H9 (cell line): ENCODE measurements at regions not wholly inside any gene's neighbourhood (a gene's known extent, or its start where the extent isn't known, plus 50 kb on each side); places are given as distances from the start of the nearest gene placed in this dataset.

Experiments used
- DNase-seq: peaks from one replicate; pipeline ENCODE4 v3.0.0-alpha.2; 2017
- H2AFZ ChIP-seq: one replicate; pipeline ENCODE4 v1.6.1; 2013; ENCODE audit warnings: mild to moderate bottlenecking, low read length, control low read depth, moderate library complexity
- H2AK5ac ChIP-seq: 2 replicates; pipeline ENCODE4 v1.6.1; 2013; ENCODE audit warnings: low read length, control low read depth, mixed read lengths; ENCODE audit not compliant: insufficient read length
- H2BK120ac ChIP-seq: one replicate; pipeline ENCODE4 v1.6.1; 2013; ENCODE audit warnings: low read depth, mild to moderate bottlenecking, low read length, control low read depth, inconsistent platforms; ENCODE audit not compliant: poor library complexity, severe bottlenecking
- H2BK12ac ChIP-seq: 2 replicates; pipeline ENCODE4 v1.6.1; 2013; ENCODE audit warnings: low read length, control low read depth, mixed read lengths, low read depth; ENCODE audit not compliant: insufficient read length
- H2BK15ac ChIP-seq: 2 replicates; pipeline ENCODE4 v1.6.1; 2013; ENCODE audit warnings: low read depth, low read length, control low read depth
- H2BK20ac ChIP-seq: one replicate; pipeline ENCODE4 v1.6.1; 2013; ENCODE audit warnings: low read depth, mild to moderate bottlenecking, low read length, control low read depth, inconsistent platforms; ENCODE audit not compliant: poor library complexity, severe bottlenecking
- H2BK5ac ChIP-seq: 2 replicates; pipeline ENCODE4 v1.6.1; 2013; ENCODE audit warnings: low read length, control low read depth, mixed read lengths; ENCODE audit not compliant: insufficient read length
- H3K14ac ChIP-seq: 2 replicates; pipeline ENCODE4 v1.6.1; 2013; ENCODE audit warnings: low read length, control low read depth; ENCODE audit not compliant: insufficient read depth
- H3K18ac ChIP-seq: 2 replicates; pipeline ENCODE4 v1.6.1; 2013; ENCODE audit warnings: low read depth, mild to moderate bottlenecking, mixed read lengths, low read length, control low read depth; ENCODE audit not compliant: insufficient read length
- H3K23ac ChIP-seq: 2 replicates; pipeline ENCODE4 v1.6.1; 2013; ENCODE audit warnings: low read length, control low read depth, mixed read lengths, low read depth; ENCODE audit not compliant: insufficient read length
- H3K23me2 ChIP-seq: 2 replicates; pipeline ENCODE4 v1.6.1; 2013; ENCODE audit warnings: low read depth, mild to moderate bottlenecking, mixed read lengths, low read length, control low read depth; ENCODE audit not compliant: insufficient read length, poor library complexity, severe bottlenecking
- H3K27ac ChIP-seq: 2 replicates; pipeline ENCODE4 v1.5.1; 2013; ENCODE audit warnings: low read length, control low read depth, mixed read lengths, low read depth; ENCODE audit not compliant: insufficient read length
- H3K27me3 ChIP-seq: 2 replicates; pipeline ENCODE4 v1.6.1; 2013; ENCODE audit warnings: low read length, control low read depth, inconsistent platforms; ENCODE audit not compliant: insufficient read depth
- H3K4ac ChIP-seq: 2 replicates; pipeline ENCODE4 v1.6.1; 2013; ENCODE audit warnings: low read depth, mild to moderate bottlenecking, control low read depth, inconsistent platforms, low read length, moderate library complexity
- H3K4me1 ChIP-seq: 2 replicates; pipeline ENCODE4 v1.6.1; 2013; ENCODE audit warnings: low read length, control low read depth, inconsistent platforms; ENCODE audit not compliant: insufficient read depth
- H3K4me2 ChIP-seq: 2 replicates; pipeline ENCODE4 v1.6.1; 2013; ENCODE audit warnings: low read length, control low read depth, mixed read lengths; ENCODE audit not compliant: insufficient read length, insufficient read depth
- H3K56ac ChIP-seq: 2 replicates; pipeline ENCODE4 v1.6.1; 2013; ENCODE audit warnings: low read depth, mild to moderate bottlenecking, mixed read lengths, low read length, control low read depth; ENCODE audit not compliant: insufficient read length
- H3K79me1 ChIP-seq: 2 replicates; pipeline ENCODE4 v1.6.1; 2013; ENCODE audit warnings: low read depth, mild to moderate bottlenecking, moderate library complexity, low read length, control low read depth, inconsistent platforms; ENCODE audit not compliant: insufficient read depth, poor library complexity, severe bottlenecking
- H3K79me2 ChIP-seq: 2 replicates; pipeline ENCODE4 v1.6.1; 2013; ENCODE audit warnings: low read length, control low read depth, inconsistent platforms; ENCODE audit not compliant: insufficient read depth
- H3K9ac ChIP-seq: 2 replicates; pipeline ENCODE4 v1.6.1; 2013; ENCODE audit warnings: low read length, control low read depth, mixed read lengths; ENCODE audit not compliant: insufficient read length; ENCODE audit errors: extremely low read depth
- H3K9me3 ChIP-seq: one replicate; pipeline ENCODE4 v1.6.1; 2013; ENCODE audit warnings: low read depth, low read length, inconsistent platforms; ENCODE audit not compliant: control insufficient read depth
- H3T11ph ChIP-seq: one replicate; pipeline ENCODE4 v1.6.1; 2013; ENCODE audit warnings: mild to moderate bottlenecking, low read length, control low read depth, inconsistent platforms
- H4K20me1 ChIP-seq: one replicate; pipeline ENCODE4 v1.6.1; 2013; ENCODE audit not compliant: control insufficient read depth, insufficient read length, insufficient read depth
- H4K5ac ChIP-seq: 2 replicates; pipeline ENCODE4 v1.6.1; 2013; ENCODE audit warnings: low read depth, mild to moderate bottlenecking, mixed read lengths, low read length, control low read depth; ENCODE audit not compliant: insufficient read length
- H4K8ac ChIP-seq: replicated peaks from 2 replicates; pipeline ENCODE4 v1.6.1; 2013; ENCODE audit warnings: low read length, control low read depth, mixed read lengths, low read depth; ENCODE audit not compliant: insufficient read length
- H4K91ac ChIP-seq: 2 replicates; pipeline ENCODE4 v1.6.1; 2013; ENCODE audit warnings: low read depth, mild to moderate bottlenecking, moderate library complexity, mixed read lengths, low read length, control low read depth; ENCODE audit not compliant: insufficient read length
- H3K27ac Mint-ChIP-seq, 3 experiments: 2 replicates in 2 of 3; 3 replicates in 1 of 3; pipeline ENCODE4 v1.8.0; 2020 to 2021; ENCODE audit warnings: mixed read lengths in 3 of 3, mild to moderate bottlenecking in 1 of 3, moderate library complexity in 1 of 3
- H3K27me3 Mint-ChIP-seq: 2 replicates; pipeline ENCODE4 v1.8.0; 2021; ENCODE audit warnings: low read depth, mild to moderate bottlenecking, moderate library complexity, mixed read lengths
- H3K36me3 Mint-ChIP-seq, 3 experiments: 2 replicates in 2 of 3; 3 replicates in 1 of 3; pipeline ENCODE4 v1.8.0; 2020 to 2021; ENCODE audit warnings: low read depth in 3 of 3, mixed read lengths in 3 of 3; ENCODE audit not compliant: insufficient read depth in 1 of 3
- H3K4me1 Mint-ChIP-seq, 2 experiments: 2 replicates each; pipeline ENCODE4 v1.8.0; 2020; ENCODE audit warnings: mixed read lengths in 2 of 2
- H3K4me3 Mint-ChIP-seq, 2 experiments: 2 replicates in 1 of 2; 3 replicates in 1 of 2; pipeline ENCODE4 v1.8.0; 2020 to 2021; ENCODE audit warnings: mild to moderate bottlenecking in 2 of 2, mixed read lengths in 2 of 2, moderate library complexity in 1 of 2
- H3K9me3 Mint-ChIP-seq, 2 experiments: 2 replicates in 1 of 2; 3 replicates in 1 of 2; pipeline ENCODE4 v1.8.0; 2020; ENCODE audit warnings: mild to moderate bottlenecking in 2 of 2, mixed read lengths in 2 of 2, moderate library complexity in 1 of 2
- CTCF ChIP-seq: fragments of 200-600 bp; sonication (generic); conservative IDR thresholded peaks from 3 replicates; pipeline ENCODE4 v1.8.0; 2021; ENCODE audit warnings: antibody characterized with exemption, mild to moderate bottlenecking
- WGBS: extraction: QIAGEN DNeasy Blood & Tissue Kit; methylation state at CpG from one replicate; pipeline ENCODE4 v1.1.7; 2013; ENCODE audit warnings: missing lambda C conversion rate, low lambda C conversion rate, mixed read lengths; ENCODE audit not compliant: insufficient read length; ENCODE audit errors: extremely low coverage; 5-methylcytosine and 5-hydroxymethylcytosine counted together

- Mint-ChIP-seq H3K4me3 (no peak overlapping the region), H3K27ac (no peak overlapping the region), H3K9me3 (no peaks in the 10 kb centered on the region), H3K27me3 (no peaks in the 10 kb centered on the region), H3K4me1 (no peaks in the 10 kb centered on the region), H3K36me3 (no peaks in the 10 kb centered on the region)
- Histone ChIP-seq H2BK12ac (no peak overlapping the region), H4K91ac (no peak overlapping the region), H3T11ph (no peak overlapping the region), H4K5ac (no peak overlapping the region), H2AK5ac (no peak overlapping the region), H2BK5ac (no peak overlapping the region), H3K9ac (no peak overlapping the region), H3K4me2 (no peak overlapping the region), H3K4ac (no peak overlapping the region), H3K23me2 (no peaks in the 10 kb centered on the region), H4K8ac (no peak overlapping the region), H3K79me2 (no peaks in the 10 kb centered on the region), H4K20me1 (no peaks in the 10 kb centered on the region), H3K79me1 (no peaks in the 10 kb centered on the region), H3K56ac (no peak overlapping the region), H2BK120ac (no peak overlapping the region), H3K14ac (no peak overlapping the region), H3K23ac (no peak overlapping the region), H3K27me3 (no peaks in the 10 kb centered on the region), H3K4me1 (no peaks in the 10 kb centered on the region), H2BK15ac (no peak overlapping the region), H3K18ac (no peak overlapping the region), H2AFZ (no peak overlapping the region), H2BK20ac (no peak overlapping the region), H3K27ac (no peak overlapping the region), H3K9me3 (no peaks in the 10 kb centered on the region)
- no CpG with 5 or more reads among the region's 1 CpG for WGBS
- no peak for TF ChIP-seq CTCF
- DNase-seq, result no peak
Measured at GRCh38 chr4:177740563-177740962, 298.3 kb upstream of the AGA start.
